PC-9 (cell line): ENCODE measurements at regions not wholly inside any gene's neighbourhood (a gene's known extent, or its start where the extent isn't known, plus 50 kb on each side); places are given as distances from the start of the nearest gene placed in this dataset.
"Not testable (repeated sequence)": the region's sequence is repeated elsewhere in the genome, so short reads cannot be mapped to it uniquely, and the experiment has no call there.

ENCODE experiments used
- BruUV-seq: library from RNA; stranded (reverse); fragments of 400-500 nt; replicated peaks from 2 replicates; lab custom pipeline; 2021; lab: Mats Ljungman, UMichigan
- CTCF ChIA-PET: fragments of 300-600 bp; sonication (Branson Sonifier 250); formaldehyde crosslinking; loops from one replicate; lab custom pipeline; 2022; ENCODE audit warnings: antibody characterized with exemption; lab: Charles Lee
- POLR2A ChIA-PET: fragments of 300-600 bp; sonication (Branson Sonifier 250); formaldehyde crosslinking; loops from one replicate; lab custom pipeline; 2022; ENCODE audit warnings: antibody characterized with exemption; ENCODE audit not compliant: unreplicated experiment; lab: Charles Lee
- DNase-seq, 2 experiments: peaks; one replicate each; pipeline versions ENCODE4 v3.0.0 to v3.0.0-alpha.2; 2015 to 2022; ENCODE audit warnings: mixed read lengths in 1 of 2
- H2AFZ ChIP-seq: fragments of 200-600 bp; sonication (generic); 2 replicates; pipeline ENCODE4 v1.8.1; 2017; ENCODE audit warnings: antibody characterized with exemption
- H3F3A ChIP-seq: fragments of 200-600 bp; sonication (generic); 2 replicates; pipeline ENCODE4 v1.8.1; 2017; ENCODE audit warnings: antibody characterized with exemption, mild to moderate bottlenecking, low read depth; ENCODE audit not compliant: insufficient read depth
- H3K27ac ChIP-seq: fragments of 200-600 bp; sonication (generic); 2 replicates; pipeline ENCODE4 v1.6.1; 2016; ENCODE audit warnings: mixed run types
- H3K27me3 ChIP-seq: fragments of 200-600 bp; sonication (generic); 2 replicates; pipeline ENCODE4 v1.6.1; 2016; ENCODE audit warnings: low read depth, mixed run types; ENCODE audit not compliant: insufficient read depth
- H3K36me3 ChIP-seq: fragments of 200-600 bp; sonication (generic); 2 replicates; pipeline ENCODE4 v1.6.1; 2016; ENCODE audit warnings: low read depth, mixed run types
- H3K4me1 ChIP-seq: fragments of 200-600 bp; sonication (generic); replicated peaks from 2 replicates; pipeline ENCODE4 v1.6.1; 2016; ENCODE audit warnings: mixed run types; ENCODE audit not compliant: insufficient read depth
- H3K4me2 ChIP-seq: fragments of 200-600 bp; sonication (generic); 2 replicates; pipeline ENCODE4 v1.6.1; 2017; ENCODE audit warnings: mixed run types
- H3K4me3 ChIP-seq: fragments of 200-600 bp; sonication (generic); 2 replicates; pipeline ENCODE4 v1.6.1; 2016; ENCODE audit warnings: mixed run types
- H3K79me2 ChIP-seq: fragments of 200-600 bp; sonication (generic); 2 replicates; pipeline ENCODE4 v1.6.1; 2017; ENCODE audit warnings: low read depth, mixed run types
- H3K9me2 ChIP-seq: fragments of 200-600 bp; sonication (generic); 2 replicates; pipeline ENCODE4 v1.8.1; 2017; ENCODE audit warnings: mild to moderate bottlenecking; ENCODE audit not compliant: insufficient read depth
- H3K9me3 ChIP-seq: fragments of 200-600 bp; sonication (generic); 2 replicates; pipeline ENCODE4 v1.8.1; 2016; ENCODE audit warnings: low read depth; ENCODE audit not compliant: insufficient read depth
- H4K20me1 ChIP-seq: fragments of 200-600 bp; sonication (generic); 2 replicates; pipeline ENCODE4 v1.8.1; 2017; ENCODE audit not compliant: insufficient read depth
- EZH2 ChIP-seq: fragments of 200-600 bp; sonication (generic); IDR thresholded peaks from 2 replicates; pipeline ENCODE4 v1.8.0; 2017; ENCODE audit warnings: antibody characterized with exemption, low read depth
- intact Hi-C: fragments of 100-400 bp; cut with micrococcal nuclease; formaldehyde crosslinking; loops from one replicate; pipeline ENCODE4 v1.10.0; 2022; ENCODE audit not compliant: unreplicated experiment
- TF ChIP-seq, protein P1 (sequence below): fragments of 200-600 bp; sonication (generic); conservative IDR thresholded peaks from 2 replicates; pipeline ENCODE4 v1.6.1; 2017; ENCODE audit warnings: mixed run types, antibody characterized with exemption, mild to moderate bottlenecking, moderate library complexity

DNA sequence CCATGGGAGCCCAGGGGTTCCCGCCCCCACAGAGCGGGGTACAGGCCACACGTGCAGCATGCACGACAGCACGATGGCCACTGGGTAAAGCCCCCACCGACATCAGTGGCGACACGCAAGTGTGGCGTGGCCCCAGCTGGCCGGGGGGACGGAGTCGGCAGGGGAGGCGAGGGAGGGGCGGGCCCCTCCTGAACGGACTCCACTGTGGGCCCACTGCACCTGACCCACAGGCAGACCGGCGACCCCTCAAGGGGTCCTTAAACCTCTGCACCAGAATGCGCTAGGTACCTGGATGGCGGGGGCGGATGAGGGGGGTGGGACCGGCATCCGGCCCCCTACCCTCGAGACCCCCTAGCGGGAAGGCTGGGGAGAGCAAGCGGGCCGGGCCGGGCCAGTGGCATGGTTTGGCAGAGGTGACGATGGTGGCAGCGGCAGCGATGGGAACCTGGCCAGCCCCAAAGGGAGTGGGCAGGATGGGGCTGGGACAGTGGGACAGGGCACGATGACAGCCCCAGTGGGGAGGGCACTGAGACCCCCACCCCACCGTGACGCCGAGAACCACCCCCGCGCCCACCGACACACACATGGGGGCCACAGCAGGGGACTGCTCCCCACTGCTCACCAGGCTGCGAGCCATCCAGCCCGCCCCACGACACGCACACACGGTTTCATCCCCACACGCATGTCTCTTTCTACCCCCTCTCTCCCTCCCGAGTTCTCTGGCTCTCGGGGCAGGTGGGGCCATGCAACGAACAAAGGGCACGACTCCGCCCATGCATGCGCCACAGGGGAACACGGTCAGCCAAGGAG, 91.9 kb upstream of the ANKRD30BL start:
- H3K4me2 ChIP-seq, result no peak overlapping the region
- H3K9me3 ChIP-seq, result no peaks in the 10 kb centered on the region
- TF ChIP-seq, protein P1, sequence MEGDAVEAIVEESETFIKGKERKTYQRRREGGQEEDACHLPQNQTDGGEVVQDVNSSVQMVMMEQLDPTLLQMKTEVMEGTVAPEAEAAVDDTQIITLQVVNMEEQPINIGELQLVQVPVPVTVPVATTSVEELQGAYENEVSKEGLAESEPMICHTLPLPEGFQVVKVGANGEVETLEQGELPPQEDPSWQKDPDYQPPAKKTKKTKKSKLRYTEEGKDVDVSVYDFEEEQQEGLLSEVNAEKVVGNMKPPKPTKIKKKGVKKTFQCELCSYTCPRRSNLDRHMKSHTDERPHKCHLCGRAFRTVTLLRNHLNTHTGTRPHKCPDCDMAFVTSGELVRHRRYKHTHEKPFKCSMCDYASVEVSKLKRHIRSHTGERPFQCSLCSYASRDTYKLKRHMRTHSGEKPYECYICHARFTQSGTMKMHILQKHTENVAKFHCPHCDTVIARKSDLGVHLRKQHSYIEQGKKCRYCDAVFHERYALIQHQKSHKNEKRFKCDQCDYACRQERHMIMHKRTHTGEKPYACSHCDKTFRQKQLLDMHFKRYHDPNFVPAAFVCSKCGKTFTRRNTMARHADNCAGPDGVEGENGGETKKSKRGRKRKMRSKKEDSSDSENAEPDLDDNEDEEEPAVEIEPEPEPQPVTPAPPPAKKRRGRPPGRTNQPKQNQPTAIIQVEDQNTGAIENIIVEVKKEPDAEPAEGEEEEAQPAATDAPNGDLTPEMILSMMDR, result no peak
- intact Hi-C loops, result no loop called here
- POLR2A ChIA-PET, result no interaction called here
- H3K9me2 ChIP-seq, result no peaks in the 10 kb centered on the region
- no peaks in the 10 kb centered on the region for H3K4me1 ChIP-seq
- no peaks in the 10 kb centered on the region for H3K27me3 ChIP-seq
- DNase-seq, result no peak
- H2AFZ ChIP-seq, result no peak overlapping the region
- H3K36me3 ChIP-seq, result no peaks in the 10 kb centered on the region
- BruUV-seq, result no TSS peak
- H3K27ac ChIP-seq, result no peak overlapping the region
- H3K4me3 ChIP-seq, result no peak overlapping the region
- no peaks in the 10 kb centered on the region for H3F3A ChIP-seq
- CTCF ChIA-PET, result no interaction called here
- H4K20me1 ChIP-seq, result no peaks in the 10 kb centered on the region
- no peaks in the 10 kb centered on the region for H3K79me2 ChIP-seq

DNA sequence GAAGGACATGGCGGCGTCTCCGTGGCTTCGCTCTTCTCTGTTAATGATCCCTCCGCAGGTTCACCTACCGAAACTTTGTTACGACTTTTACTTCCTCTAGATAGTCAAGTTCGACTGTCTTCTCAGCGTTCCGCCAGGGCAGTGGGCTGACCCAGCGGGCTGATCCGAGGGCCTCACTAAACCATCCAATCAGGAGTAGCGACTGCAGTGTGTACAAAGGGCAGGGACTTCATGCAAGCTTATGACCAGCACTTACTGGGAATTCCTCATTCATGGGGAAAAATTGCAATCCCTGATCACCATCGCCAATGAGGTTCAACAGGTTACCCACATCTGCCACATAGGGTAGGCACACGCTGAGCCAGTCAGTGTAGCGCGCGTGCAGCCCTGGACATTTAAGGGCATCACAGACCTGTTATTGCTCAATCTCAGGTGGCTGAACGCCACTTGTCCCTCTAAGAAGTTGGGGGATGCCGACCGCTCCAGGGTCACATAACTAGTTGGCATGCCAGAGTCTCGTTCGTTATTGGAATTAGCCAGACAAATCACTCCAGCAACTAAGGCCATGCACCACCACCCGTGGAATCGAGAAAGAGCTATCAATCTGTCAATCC, 92.7 kb upstream of the ANKRD30BL start:
- H4K20me1 ChIP-seq, H3K4me3 ChIP-seq, H3K27me3 ChIP-seq, H3K9me2 ChIP-seq, DNase-seq, BruUV-seq, H3K4me2 ChIP-seq, POLR2A ChIA-PET, H2AFZ ChIP-seq, H3K36me3 ChIP-seq, H3K4me1 ChIP-seq, H3K9me3 ChIP-seq, intact Hi-C loops, H3K79me2 ChIP-seq, H3F3A ChIP-seq, H3K27ac ChIP-seq, CTCF ChIA-PET: not testable (repeated sequence)

DNA sequence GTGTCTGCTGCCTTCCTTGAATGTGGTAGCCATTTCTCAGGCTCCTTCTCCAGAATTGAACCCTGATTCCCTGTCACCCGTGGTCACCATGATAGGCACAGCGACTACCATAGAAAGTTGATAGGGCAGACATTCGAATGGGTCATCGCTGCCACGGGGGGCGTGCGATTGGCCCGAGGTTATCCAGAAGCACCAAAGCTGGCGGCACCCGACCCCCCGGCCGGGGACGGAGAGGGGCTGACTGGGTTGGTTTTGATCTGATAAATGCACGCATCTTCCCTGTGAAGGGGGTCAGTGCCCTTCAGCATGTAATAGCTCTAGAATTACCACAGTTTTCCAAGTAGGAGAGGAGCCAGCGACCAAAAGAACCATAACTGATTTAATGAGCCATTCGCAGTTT, 94.0 kb upstream of the ANKRD30BL start:
- H2AFZ ChIP-seq, result no peak overlapping the region
- H3K79me2 ChIP-seq, result no peaks in the 10 kb centered on the region
- no peaks in the 10 kb centered on the region for H3K4me1 ChIP-seq
- no peaks in the 10 kb centered on the region for H4K20me1 ChIP-seq
- H3K9me2 ChIP-seq, result no peaks in the 10 kb centered on the region
- no peaks in the 10 kb centered on the region for H3K36me3 ChIP-seq
- H3K4me3 ChIP-seq, result no peak overlapping the region
- BruUV-seq, result no TSS peak
- ChIA-PET CTCF (no interaction called here), POLR2A (no interaction called here)
- TF ChIP-seq EZH2, result no peak
- TF ChIP-seq, protein P1, result no peak
- H3K27me3 ChIP-seq, result no peaks in the 10 kb centered on the region
- no peak for DNase-seq
- no peaks in the 10 kb centered on the region for H3K9me3 ChIP-seq
- no peaks in the 10 kb centered on the region for H3F3A ChIP-seq
- H3K27ac ChIP-seq, result no peak overlapping the region
- intact Hi-C loops, result no loop called here
- H3K4me2 ChIP-seq, result no peak overlapping the region
